ENCODE measurements at regions not wholly inside any gene's neighbourhood (a gene's known extent, or its start where the extent isn't known, plus 50 kb on each side); places are given as distances from the start of the nearest gene placed in this dataset.

- H3K4me3 ChIP-seq (replicated peaks in 1 of 3; ENCODE audit: insufficient read depth in 1 of 3, low read depth in 1 of 3, low read length in 3 of 3) = no peak overlapping the region
- H2AFZ ChIP-seq (ENCODE audit: low read depth, low read length) = no peak overlapping the region
- POLR2A ChIA-PET = no interaction called here
- H3K9ac ChIP-seq (replicated peaks; ENCODE audit: extremely low read depth, insufficient read depth, low read length) = no peak overlapping the region
- peaks cover 7 to 22% of the 10 kb centered on the region in 2 experiments for H3K27me3 ChIP-seq (ENCODE audit: control insufficient read depth in 2 of 2, insufficient read depth in 2 of 2, low read length in 2 of 2)
- H3K4me2 ChIP-seq (ENCODE audit: insufficient read depth, low read length) = no peak overlapping the region
- FAIRE-seq = no peak
- no TSS peak for BruUV-seq (replicated peaks)
- dilution Hi-C loops (cut with MboI; ENCODE audit: extremely low pct_ligation_motif_present, low sequenced_read_pairs) (no loop called here), intact Hi-C loops (cut with micrococcal nuclease) (no loop called here)
- H3K79me2 ChIP-seq (ENCODE audit: control insufficient read depth, insufficient read depth, low read length) = no peaks in the 10 kb centered on the region
- no peaks in the 10 kb centered on the region for H3K9me3 ChIP-seq (replicated peaks; ENCODE audit: control insufficient read depth, insufficient read depth, low read length)
- H3K27ac ChIP-seq (ENCODE audit: insufficient read depth, low read depth, low read length) = no peak overlapping the region
- H4K20me1 ChIP-seq (replicated peaks; ENCODE audit: control insufficient read depth, extremely low read depth, insufficient read depth, low read length) = no peaks in the 10 kb centered on the region
- CTCF ChIA-PET = interaction anchor here (2.0 kb wide), 1 partner anchor 72 kb away, joined by 4 read pairs; no protein-coding TSS in a partner anchor
- no peak for DNase-seq (ENCODE audit: low read depth, low spot score)
- no peaks in the 10 kb centered on the region for H3K4me1 ChIP-seq (ENCODE audit: control insufficient read depth, extremely low read depth, insufficient read depth, low read length)
- H3K36me3 ChIP-seq (ENCODE audit: control insufficient read depth in 2 of 2, extremely low read depth in 1 of 2, insufficient read depth in 2 of 2, low read length in 2 of 2) = no peaks in the 10 kb centered on the region
- TF ChIP-seq POLR2A (IDR thresholded peaks at IDR 0.05; ENCODE audit: low read depth, low read length) (no peak), CTCF (IDR thresholded peaks at IDR 0.05; ENCODE audit: extremely low read depth in 1 of 2, insufficient read depth in 1 of 2, low read depth in 1 of 2, low read length in 2 of 2) (no peak), JUN (IDR thresholded peaks at IDR 0.05; ENCODE audit: borderline replicate concordance, insufficient read depth, insufficient read length, low read depth) (no peak), FOS (IDR thresholded peaks at IDR 0.05; ENCODE audit: borderline replicate concordance, insufficient read depth, low read length) (no peak), POLR2AphosphoS5 (IDR thresholded peaks at IDR 0.05; ENCODE audit: insufficient read depth, low read depth, low read length) (no peak), GATA2 (IDR thresholded peaks at IDR 0.05; ENCODE audit: insufficient read depth, insufficient read length, low read depth, low read length) (no peak), EZH2 (IDR thresholded peaks at IDR 0.05; ENCODE audit: borderline replicate concordance, low read depth, low read length, severe bottlenecking) (no peak), MYC (IDR thresholded peaks at IDR 0.05; ENCODE audit: low read depth, low read length) (no peak)
- TF ChIP-seq, protein P1, sequence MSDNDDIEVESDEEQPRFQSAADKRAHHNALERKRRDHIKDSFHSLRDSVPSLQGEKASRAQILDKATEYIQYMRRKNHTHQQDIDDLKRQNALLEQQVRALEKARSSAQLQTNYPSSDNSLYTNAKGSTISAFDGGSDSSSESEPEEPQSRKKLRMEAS (IDR thresholded peaks at IDR 0.05; ENCODE audit: insufficient read depth, insufficient read length) = no peak
- no peaks in the 10 kb centered on the region for H3K9me1 ChIP-seq (replicated peaks; ENCODE audit: control insufficient read depth, extremely low read depth, insufficient read depth, low read length)
Observed at GRCh38 chr2:196538646-196539045, 100.9 kb upstream of the CCDC150 start.

All from endothelial cell of umbilical vein (primary cell).